ENCODE measurements at regions not wholly inside any gene's neighbourhood (a gene's known extent, or its start where the extent isn't known, plus 50 kb on each side); places are given as distances from the start of the nearest gene placed in this dataset.

DNA sequence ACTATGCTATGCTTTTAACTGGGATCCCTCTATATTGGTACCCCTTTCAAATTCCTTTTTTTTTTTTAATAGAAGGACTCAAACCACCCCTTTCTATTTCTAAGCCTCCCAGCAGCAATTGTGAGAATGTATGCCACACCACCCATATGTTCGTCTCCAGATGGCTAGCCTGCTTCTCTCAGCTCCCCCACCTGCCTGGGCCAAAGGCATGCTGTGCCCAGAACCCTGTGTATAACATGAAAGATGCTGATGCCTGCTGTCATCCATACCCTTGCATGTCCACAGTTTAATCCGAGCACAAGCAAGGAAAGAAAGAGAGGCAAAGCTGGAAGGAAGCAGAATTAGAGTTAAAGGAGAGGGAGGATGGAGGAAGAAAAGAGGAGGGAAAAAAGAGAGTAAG lies 159.5 kb upstream of the CNTN6 start:
- no peaks in the 10 kb centered on the region for H3K4me1 ChIP-seq
- H3K27ac ChIP-seq = no peak overlapping the region
- no peak for DNase-seq
- TF ChIP-seq POLR2A (IDR thresholded peaks at IDR 0.05) (no peak), CTCF (IDR thresholded peaks at IDR 0.05) (no peak)
- H3K27me3 ChIP-seq = no peaks in the 10 kb centered on the region
- H3K9me3 ChIP-seq = peaks cover 0 to 4% (median 0%) of the 10 kb centered on the region in 4 donors
- no peaks in the 10 kb centered on the region for H3K36me3 ChIP-seq
- H3K4me3 ChIP-seq = no peak overlapping the region

- no peaks in the 10 kb centered on the region for H3K27me3 ChIP-seq
- H3K36me3 ChIP-seq = no peaks in the 10 kb centered on the region
- no peak overlapping the region for H3K27ac ChIP-seq
- DNase-seq = no peak
- TF ChIP-seq CTCF (IDR thresholded peaks at IDR 0.05) (no peak), POLR2A (IDR thresholded peaks at IDR 0.05) (no peak)
- no peaks in the 10 kb centered on the region for H3K9me3 ChIP-seq
- H3K4me3 ChIP-seq = no peak overlapping the region
- no peaks in the 10 kb centered on the region for H3K4me1 ChIP-seq
Measured at GRCh38 chr3:944786-945185, 148.0 kb upstream of the CNTN6 start.

- Histone ChIP-seq H3K27ac (no peak overlapping the region), H3K27me3 (no peaks in the 10 kb centered on the region), H3K4me1 (no peaks in the 10 kb centered on the region), H3K36me3 (no peaks in the 10 kb centered on the region), H3K9me3 (no peaks in the 10 kb centered on the region), H3K4me3 (no peak overlapping the region)
- TF ChIP-seq CTCF (IDR thresholded peaks at IDR 0.05) (no peak), POLR2A (IDR thresholded peaks at IDR 0.05) (no peak)
- DNase-seq = no peak
Measured at GRCh38 chr3:945738-946137, 147.1 kb upstream of the CNTN6 start.

- Histone ChIP-seq H3K9me3 (no peaks in the 10 kb centered on the region), H3K27me3 (no peaks in the 10 kb centered on the region), H3K36me3 (no peaks in the 10 kb centered on the region), H3K27ac (no peak overlapping the region), H3K4me1 (no peaks in the 10 kb centered on the region), H3K4me3 (no peak overlapping the region)
- no peak for DNase-seq
- TF ChIP-seq POLR2A (IDR thresholded peaks at IDR 0.05) = no peak
- TF ChIP-seq CTCF (IDR thresholded peaks at IDR 0.05) = no peak
Measured at GRCh38 chr3:952906-953305, 139.9 kb upstream of the CNTN6 start.

GRCh38 chr3:963255-963654 lies 129.6 kb upstream of the CNTN6 start:
- Histone ChIP-seq H3K36me3 (no peaks in the 10 kb centered on the region), H3K4me1 (no peaks in the 10 kb centered on the region), H3K4me3 (no peak overlapping the region), H3K27me3 (no peaks in the 10 kb centered on the region), H3K27ac (no peak overlapping the region), H3K9me3 (no peaks in the 10 kb centered on the region)
- TF ChIP-seq CTCF (IDR thresholded peaks at IDR 0.05) = no peak
- DNase-seq = no peak

GRCh38 chr3:963755-964154 lies 129.1 kb upstream of the CNTN6 start:
- no peak for TF ChIP-seq CTCF (IDR thresholded peaks at IDR 0.05)
- no peak for TF ChIP-seq POLR2A (IDR thresholded peaks at IDR 0.05)
- no peaks in the 10 kb centered on the region for H3K4me1 ChIP-seq
- no peak overlapping the region for H3K27ac ChIP-seq
- H3K36me3 ChIP-seq = no peaks in the 10 kb centered on the region
- no peak overlapping the region for H3K4me3 ChIP-seq
- no peaks in the 10 kb centered on the region for H3K9me3 ChIP-seq
- DNase-seq = no peak
- no peaks in the 10 kb centered on the region for H3K27me3 ChIP-seq
